WTC11 (cell line): ENCODE measurements at regions not wholly inside any gene's neighbourhood (a gene's known extent, or its start where the extent isn't known, plus 50 kb on each side); places are given as distances from the start of the nearest gene placed in this dataset.

Experiments used
- ATAC-seq: fragments of 200-7000 bp; cut with Tn5 transposase; 2 replicates; pipeline ENCODE4 v1.10.0; 2021; ENCODE audit warnings: mild to moderate bottlenecking, moderate library complexity
- CTCF ChIA-PET: fragments of 300-600 bp; sonication (Branson Sonifier 250); formaldehyde crosslinking; loops from one replicate; lab custom pipeline; 2021; ENCODE audit warnings: antibody characterized with exemption; lab: Charles Lee
- POLR2A ChIA-PET: fragments of 350-600 bp; sonication (Branson Sonifier 250); formaldehyde crosslinking; loops from one replicate; lab custom pipeline; 2021; ENCODE audit warnings: antibody characterized with exemption; lab: Charles Lee
- DNase-seq: peaks from one replicate; pipeline ENCODE4 v3.0.0; 2021; ENCODE audit warnings: low spot score
- H3K27ac Mint-ChIP-seq: 2 replicates; pipeline ENCODE4 v1.8.0; 2021; ENCODE audit warnings: mixed read lengths
- H3K27me3 Mint-ChIP-seq: 2 replicates; pipeline ENCODE4 v1.8.0; 2021; ENCODE audit warnings: low read depth, mild to moderate bottlenecking, moderate library complexity, mixed read lengths
- H3K36me3 Mint-ChIP-seq: 2 replicates; pipeline ENCODE4 v1.8.0; 2021; ENCODE audit warnings: mixed read lengths
- H3K4me1 Mint-ChIP-seq: 2 replicates; pipeline ENCODE4 v1.8.0; 2022; ENCODE audit warnings: mixed read lengths
- H3K4me3 Mint-ChIP-seq: 2 replicates; pipeline ENCODE4 v1.8.0; 2021; ENCODE audit warnings: mild to moderate bottlenecking, moderate library complexity, mixed read lengths
- H3K9me3 Mint-ChIP-seq: 2 replicates; pipeline ENCODE4 v1.8.0; 2021; ENCODE audit warnings: mixed read lengths
- FOXJ3 ChIP-seq: sonication (generic); formaldehyde crosslinking; IDR thresholded peaks from 2 replicates; pipeline ENCODE4 v1.9.0; 2021; ENCODE audit warnings: missing genetic modification reagents, mild to moderate bottlenecking, borderline replicate concordance
- FOXK1 ChIP-seq: sonication (generic); formaldehyde crosslinking; IDR thresholded peaks from 2 replicates; pipeline ENCODE4 v1.8.0; 2022; ENCODE audit warnings: mild to moderate bottlenecking, moderate library complexity, missing genetic modification reagents
- MXD4 ChIP-seq: fragments of 250-450 bp; sonication (Bioruptor Pico); IDR thresholded peaks from 2 replicates; pipeline ENCODE4 v1.8.0; 2021; ENCODE audit warnings: mild to moderate bottlenecking, moderate library complexity, borderline replicate concordance
- MYBL2 ChIP-seq: sonication (generic); formaldehyde crosslinking; IDR thresholded peaks from 2 replicates; pipeline ENCODE4 v1.8.1; 2023; ENCODE audit warnings: mild to moderate bottlenecking, moderate library complexity, missing genetic modification reagents
- NR1H2 ChIP-seq: sonication (generic); formaldehyde crosslinking; IDR thresholded peaks from 2 replicates; pipeline ENCODE4 v1.9.0; 2021; ENCODE audit warnings: mild to moderate bottlenecking, moderate library complexity, missing genetic modification reagents
- NR3C1 ChIP-seq: sonication (generic); formaldehyde crosslinking; conservative IDR thresholded peaks from 2 replicates; pipeline ENCODE4 v1.8.1; 2023; ENCODE audit warnings: low read depth, mild to moderate bottlenecking, missing genetic modification reagents
- RELA ChIP-seq: sonication (generic); formaldehyde crosslinking; IDR thresholded peaks from 2 replicates; pipeline ENCODE4 v1.8.1; 2022; ENCODE audit warnings: missing genetic modification reagents, mild to moderate bottlenecking, borderline replicate concordance
- SOX15 ChIP-seq: fragments of 250-450 bp; sonication (Bioruptor Pico); IDR thresholded peaks from 2 replicates; pipeline ENCODE4 v1.9.0; 2021; ENCODE audit warnings: mild to moderate bottlenecking
- TP53 ChIP-seq: sonication (generic); formaldehyde crosslinking; IDR thresholded peaks from 2 replicates; pipeline ENCODE4 v1.8.1; 2023; ENCODE audit warnings: mild to moderate bottlenecking, missing genetic modification reagents
- ZNF121 ChIP-seq: sonication (generic); formaldehyde crosslinking; IDR thresholded peaks from 2 replicates; pipeline ENCODE4 v1.8.0; 2023; ENCODE audit warnings: missing genetic modification reagents
- ZNF138 ChIP-seq: sonication (generic); formaldehyde crosslinking; conservative IDR thresholded peaks from 2 replicates; pipeline ENCODE4 v1.8.1; 2022; ENCODE audit warnings: mild to moderate bottlenecking, moderate library complexity, missing genetic modification reagents
- ZNF232 ChIP-seq: sonication (generic); formaldehyde crosslinking; IDR thresholded peaks from 2 replicates; pipeline ENCODE4 v1.8.0; 2022; ENCODE audit warnings: mild to moderate bottlenecking, missing genetic modification reagents
- ZNF396 ChIP-seq: fragments of 250-450 bp; sonication (Bioruptor Pico); IDR thresholded peaks from 2 replicates; pipeline ENCODE4 v1.8.0; 2021; ENCODE audit warnings: mild to moderate bottlenecking, moderate library complexity, borderline replicate concordance
- TF ChIP-seq, protein P1 (sequence below): sonication (generic); formaldehyde crosslinking; IDR thresholded peaks from 2 replicates; pipeline ENCODE4 v1.8.1; 2023; ENCODE audit warnings: mild to moderate bottlenecking, missing genetic modification reagents, borderline replicate concordance
- TF ChIP-seq, protein P2 (sequence below): sonication (generic); formaldehyde crosslinking; IDR thresholded peaks from 2 replicates; pipeline ENCODE4 v1.8.1; 2023; ENCODE audit warnings: mild to moderate bottlenecking, missing genetic modification reagents, moderate library complexity
- TF ChIP-seq, protein P3 (sequence below): sonication (generic); formaldehyde crosslinking; IDR thresholded peaks from 2 replicates; pipeline ENCODE4 v1.8.1; 2023; ENCODE audit warnings: mild to moderate bottlenecking, missing genetic modification reagents
- TF ChIP-seq, protein P4 (sequence below): sonication (generic); formaldehyde crosslinking; IDR thresholded peaks from 2 replicates; pipeline ENCODE4 v1.8.1; 2023; ENCODE audit warnings: mild to moderate bottlenecking, moderate library complexity, missing genetic modification reagents
- TF ChIP-seq, protein P5 (sequence below): sonication (generic); formaldehyde crosslinking; IDR thresholded peaks from 2 replicates; pipeline ENCODE4 v1.8.1; 2022; ENCODE audit warnings: mild to moderate bottlenecking, moderate library complexity, missing genetic modification reagents
- TF ChIP-seq, protein P6 (sequence below): sonication (generic); formaldehyde crosslinking; IDR thresholded peaks from 2 replicates; pipeline ENCODE4 v1.8.1; 2023; ENCODE audit warnings: mild to moderate bottlenecking, missing genetic modification reagents, moderate library complexity

DNA sequence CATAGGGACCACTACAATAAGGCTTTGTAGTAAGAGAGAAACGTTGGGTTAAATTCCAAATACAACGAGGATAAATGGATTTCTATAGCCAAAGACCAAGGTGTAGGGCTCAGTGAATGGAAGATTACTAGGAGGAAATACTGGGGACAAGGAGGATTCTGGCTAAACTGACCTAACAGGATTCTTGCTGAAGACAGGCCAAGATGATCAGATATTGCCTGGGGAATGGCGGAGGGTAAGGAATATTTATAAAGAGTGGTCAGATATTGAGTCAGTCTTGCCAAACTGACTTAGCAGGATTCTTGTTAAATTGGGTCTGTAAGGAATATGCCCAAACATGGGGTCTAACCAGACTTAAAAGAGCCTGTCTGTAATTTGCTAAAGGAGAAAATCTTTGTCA lies 463.8 kb downstream of the EDEM1 start (continued):
- TF ChIP-seq, protein P1, sequence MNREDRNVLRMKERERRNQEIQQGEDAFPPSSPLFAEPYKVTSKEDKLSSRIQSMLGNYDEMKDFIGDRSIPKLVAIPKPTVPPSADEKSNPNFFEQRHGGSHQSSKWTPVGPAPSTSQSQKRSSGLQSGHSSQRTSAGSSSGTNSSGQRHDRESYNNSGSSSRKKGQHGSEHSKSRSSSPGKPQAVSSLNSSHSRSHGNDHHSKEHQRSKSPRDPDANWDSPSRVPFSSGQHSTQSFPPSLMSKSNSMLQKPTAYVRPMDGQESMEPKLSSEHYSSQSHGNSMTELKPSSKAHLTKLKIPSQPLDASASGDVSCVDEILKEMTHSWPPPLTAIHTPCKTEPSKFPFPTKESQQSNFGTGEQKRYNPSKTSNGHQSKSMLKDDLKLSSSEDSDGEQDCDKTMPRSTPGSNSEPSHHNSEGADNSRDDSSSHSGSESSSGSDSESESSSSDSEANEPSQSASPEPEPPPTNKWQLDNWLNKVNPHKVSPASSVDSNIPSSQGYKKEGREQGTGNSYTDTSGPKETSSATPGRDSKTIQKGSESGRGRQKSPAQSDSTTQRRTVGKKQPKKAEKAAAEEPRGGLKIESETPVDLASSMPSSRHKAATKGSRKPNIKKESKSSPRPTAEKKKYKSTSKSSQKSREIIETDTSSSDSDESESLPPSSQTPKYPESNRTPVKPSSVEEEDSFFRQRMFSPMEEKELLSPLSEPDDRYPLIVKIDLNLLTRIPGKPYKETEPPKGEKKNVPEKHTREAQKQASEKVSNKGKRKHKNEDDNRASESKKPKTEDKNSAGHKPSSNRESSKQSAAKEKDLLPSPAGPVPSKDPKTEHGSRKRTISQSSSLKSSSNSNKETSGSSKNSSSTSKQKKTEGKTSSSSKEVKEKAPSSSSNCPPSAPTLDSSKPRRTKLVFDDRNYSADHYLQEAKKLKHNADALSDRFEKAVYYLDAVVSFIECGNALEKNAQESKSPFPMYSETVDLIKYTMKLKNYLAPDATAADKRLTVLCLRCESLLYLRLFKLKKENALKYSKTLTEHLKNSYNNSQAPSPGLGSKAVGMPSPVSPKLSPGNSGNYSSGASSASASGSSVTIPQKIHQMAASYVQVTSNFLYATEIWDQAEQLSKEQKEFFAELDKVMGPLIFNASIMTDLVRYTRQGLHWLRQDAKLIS: no peak

DNA sequence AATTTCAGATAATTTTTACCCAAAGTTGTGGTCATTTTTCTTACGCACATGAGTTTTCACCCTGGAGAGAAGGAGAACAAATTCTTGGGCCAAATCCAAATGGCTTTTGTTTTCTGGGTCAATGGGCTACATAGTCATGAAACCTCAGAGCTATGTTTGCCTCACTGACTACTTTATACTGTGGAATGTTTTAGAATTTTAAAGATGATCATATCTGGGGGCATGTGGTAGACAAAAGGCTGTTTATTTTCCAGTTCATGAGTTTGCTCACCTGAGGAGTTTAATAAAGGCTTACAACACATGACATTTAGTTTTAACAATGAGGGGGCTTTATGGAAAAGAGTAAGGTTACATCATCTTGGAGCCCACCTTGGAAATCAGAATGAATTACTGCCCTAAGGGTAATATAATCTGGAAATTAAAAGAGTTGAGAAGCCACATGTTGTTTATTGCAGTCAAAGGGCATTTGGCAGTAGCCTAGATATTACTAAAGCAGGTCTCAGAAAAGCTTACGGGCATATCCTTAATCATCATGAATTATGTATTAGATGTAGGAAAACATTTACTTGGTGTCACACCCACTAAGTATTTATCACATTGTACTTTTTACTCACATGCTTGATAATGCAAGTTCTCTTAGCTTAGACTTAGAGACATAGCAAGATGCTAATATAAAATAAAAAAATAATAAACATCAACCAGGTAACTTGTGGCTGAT lies 466.1 kb downstream of the EDEM1 start:
- ChIA-PET CTCF (no interaction called here), POLR2A (no interaction called here)
- Mint-ChIP-seq H3K27ac (no peak overlapping the region), H3K4me3 (no peak overlapping the region), H3K9me3 (peaks cover 77% of the 10 kb centered on the region), H3K27me3 (no peaks in the 10 kb centered on the region; the same call in 1 of the 2 replicates), H3K4me1 (no peaks in the 10 kb centered on the region), H3K36me3 (peaks cover 37% of the 10 kb centered on the region)
- DNase-seq (no peak), ATAC-seq (no peak)
- TF ChIP-seq ZNF396 (CRISPR knock-in tag): no peak
- TF ChIP-seq MXD4: no peak
- no peak for TF ChIP-seq ZNF232 (CRISPR knock-in tag)
- no peak for TF ChIP-seq ZNF138 (CRISPR knock-in tag)
- TF ChIP-seq, protein P2, sequence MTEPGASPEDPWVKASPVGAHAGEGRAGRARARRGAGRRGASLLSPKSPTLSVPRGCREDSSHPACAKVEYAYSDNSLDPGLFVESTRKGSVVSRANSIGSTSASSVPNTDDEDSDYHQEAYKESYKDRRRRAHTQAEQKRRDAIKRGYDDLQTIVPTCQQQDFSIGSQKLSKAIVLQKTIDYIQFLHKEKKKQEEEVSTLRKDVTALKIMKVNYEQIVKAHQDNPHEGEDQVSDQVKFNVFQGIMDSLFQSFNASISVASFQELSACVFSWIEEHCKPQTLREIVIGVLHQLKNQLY (CRISPR knock-in tag): no peak
- no peak for TF ChIP-seq ZNF121 (CRISPR knock-in tag)
- no peak for TF ChIP-seq TP53 (CRISPR knock-in tag)
- TF ChIP-seq SOX15 (CRISPR knock-in tag): no peak
- no peak for TF ChIP-seq NR1H2 (CRISPR knock-in tag)
- no peak for TF ChIP-seq FOXJ3 (CRISPR knock-in tag)
- no peak for TF ChIP-seq NR3C1 (CRISPR knock-in tag)
- TF ChIP-seq, protein P3, sequence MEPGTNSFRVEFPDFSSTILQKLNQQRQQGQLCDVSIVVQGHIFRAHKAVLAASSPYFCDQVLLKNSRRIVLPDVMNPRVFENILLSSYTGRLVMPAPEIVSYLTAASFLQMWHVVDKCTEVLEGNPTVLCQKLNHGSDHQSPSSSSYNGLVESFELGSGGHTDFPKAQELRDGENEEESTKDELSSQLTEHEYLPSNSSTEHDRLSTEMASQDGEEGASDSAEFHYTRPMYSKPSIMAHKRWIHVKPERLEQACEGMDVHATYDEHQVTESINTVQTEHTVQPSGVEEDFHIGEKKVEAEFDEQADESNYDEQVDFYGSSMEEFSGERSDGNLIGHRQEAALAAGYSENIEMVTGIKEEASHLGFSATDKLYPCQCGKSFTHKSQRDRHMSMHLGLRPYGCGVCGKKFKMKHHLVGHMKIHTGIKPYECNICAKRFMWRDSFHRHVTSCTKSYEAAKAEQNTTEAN (CRISPR knock-in tag): no peak
- TF ChIP-seq MYBL2 (CRISPR knock-in tag): no peak
- TF ChIP-seq, protein P4, sequence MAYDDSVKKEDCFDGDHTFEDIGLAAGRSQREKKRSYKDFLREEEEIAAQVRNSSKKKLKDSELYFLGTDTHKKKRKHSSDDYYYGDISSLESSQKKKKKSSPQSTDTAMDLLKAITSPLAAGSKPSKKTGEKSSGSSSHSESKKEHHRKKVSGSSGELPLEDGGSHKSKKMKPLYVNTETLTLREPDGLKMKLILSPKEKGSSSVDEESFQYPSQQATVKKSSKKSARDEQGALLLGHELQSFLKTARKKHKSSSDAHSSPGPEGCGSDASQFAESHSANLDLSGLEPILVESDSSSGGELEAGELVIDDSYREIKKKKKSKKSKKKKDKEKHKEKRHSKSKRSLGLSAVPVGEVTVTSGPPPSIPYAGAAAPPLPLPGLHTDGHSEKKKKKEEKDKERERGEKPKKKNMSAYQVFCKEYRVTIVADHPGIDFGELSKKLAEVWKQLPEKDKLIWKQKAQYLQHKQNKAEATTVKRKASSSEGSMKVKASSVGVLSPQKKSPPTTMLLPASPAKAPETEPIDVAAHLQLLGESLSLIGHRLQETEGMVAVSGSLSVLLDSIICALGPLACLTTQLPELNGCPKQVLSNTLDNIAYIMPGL (CRISPR knock-in tag): no peak
- no peak for TF ChIP-seq RELA (CRISPR knock-in tag)
- TF ChIP-seq, protein P5, sequence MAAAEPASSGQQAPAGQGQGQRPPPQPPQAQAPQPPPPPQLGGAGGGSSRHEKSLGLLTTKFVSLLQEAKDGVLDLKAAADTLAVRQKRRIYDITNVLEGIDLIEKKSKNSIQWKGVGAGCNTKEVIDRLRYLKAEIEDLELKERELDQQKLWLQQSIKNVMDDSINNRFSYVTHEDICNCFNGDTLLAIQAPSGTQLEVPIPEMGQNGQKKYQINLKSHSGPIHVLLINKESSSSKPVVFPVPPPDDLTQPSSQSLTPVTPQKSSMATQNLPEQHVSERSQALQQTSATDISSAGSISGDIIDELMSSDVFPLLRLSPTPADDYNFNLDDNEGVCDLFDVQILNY: no peak
- no peak for TF ChIP-seq FOXK1 (CRISPR knock-in tag)
- TF ChIP-seq, protein P6, sequence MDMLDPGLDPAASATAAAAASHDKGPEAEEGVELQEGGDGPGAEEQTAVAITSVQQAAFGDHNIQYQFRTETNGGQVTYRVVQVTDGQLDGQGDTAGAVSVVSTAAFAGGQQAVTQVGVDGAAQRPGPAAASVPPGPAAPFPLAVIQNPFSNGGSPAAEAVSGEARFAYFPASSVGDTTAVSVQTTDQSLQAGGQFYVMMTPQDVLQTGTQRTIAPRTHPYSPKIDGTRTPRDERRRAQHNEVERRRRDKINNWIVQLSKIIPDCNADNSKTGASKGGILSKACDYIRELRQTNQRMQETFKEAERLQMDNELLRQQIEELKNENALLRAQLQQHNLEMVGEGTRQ (CRISPR knock-in tag): no peak
